ENCODE measurements at regions not wholly inside any gene's neighbourhood (a gene's known extent, or its start where the extent isn't known, plus 50 kb on each side); places are given as distances from the start of the nearest gene placed in this dataset.

DNA sequence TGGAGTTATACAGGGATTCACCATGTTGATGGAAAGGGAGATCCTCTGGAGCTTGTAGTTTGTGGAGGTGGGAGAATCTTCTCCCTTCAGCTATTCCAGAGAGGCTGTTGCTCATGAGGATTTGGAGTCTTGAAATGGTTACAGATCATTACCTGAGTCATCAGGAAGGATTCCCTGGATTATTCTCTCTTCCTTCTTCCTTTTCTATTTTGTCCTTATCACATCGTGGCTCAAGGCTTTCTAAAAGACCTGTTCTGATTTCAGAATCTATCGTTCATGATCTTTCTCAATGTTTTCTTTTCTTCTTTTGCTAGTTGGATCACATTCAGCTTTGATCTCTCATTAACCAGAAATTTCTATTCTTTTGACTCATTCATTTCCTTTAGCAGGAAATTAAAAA is 196.0 kb downstream of the KLF5 start:
- no peak for TF ChIP-seq CTCF (IDR thresholded peaks at IDR 0.05 in 2 of 3, conservative IDR thresholded peaks at IDR 0.05 in 1 of 3; ENCODE audit: borderline replicate concordance in 1 of 3, insufficient read depth in 1 of 3, low read depth in 2 of 3, low read length in 2 of 3)
- no peak for TF ChIP-seq ELF1 (IDR thresholded peaks at IDR 0.05; ENCODE audit: borderline replicate concordance, low read depth)
- TF ChIP-seq POLR2AphosphoS5 (IDR thresholded peaks at IDR 0.05; ENCODE audit: low read depth, low read length): no peak
- no peak for TF ChIP-seq SRF (IDR thresholded peaks at IDR 0.05; ENCODE audit: low read depth)
- TF ChIP-seq POLR2A (IDR thresholded peaks at IDR 0.05; ENCODE audit: borderline replicate concordance, extremely low read depth, insufficient read depth, insufficient read length): no peak
- TF ChIP-seq RAD21 (IDR thresholded peaks at IDR 0.05; ENCODE audit: low read depth): no peak
- TF ChIP-seq TCF7L2 (IDR thresholded peaks at IDR 0.05; ENCODE audit: borderline replicate concordance, extremely low read depth, insufficient read depth, insufficient read length): no peak
- no peak for TF ChIP-seq EGR1 (IDR thresholded peaks at IDR 0.05; ENCODE audit: low read depth)
- TF ChIP-seq, protein P1, sequence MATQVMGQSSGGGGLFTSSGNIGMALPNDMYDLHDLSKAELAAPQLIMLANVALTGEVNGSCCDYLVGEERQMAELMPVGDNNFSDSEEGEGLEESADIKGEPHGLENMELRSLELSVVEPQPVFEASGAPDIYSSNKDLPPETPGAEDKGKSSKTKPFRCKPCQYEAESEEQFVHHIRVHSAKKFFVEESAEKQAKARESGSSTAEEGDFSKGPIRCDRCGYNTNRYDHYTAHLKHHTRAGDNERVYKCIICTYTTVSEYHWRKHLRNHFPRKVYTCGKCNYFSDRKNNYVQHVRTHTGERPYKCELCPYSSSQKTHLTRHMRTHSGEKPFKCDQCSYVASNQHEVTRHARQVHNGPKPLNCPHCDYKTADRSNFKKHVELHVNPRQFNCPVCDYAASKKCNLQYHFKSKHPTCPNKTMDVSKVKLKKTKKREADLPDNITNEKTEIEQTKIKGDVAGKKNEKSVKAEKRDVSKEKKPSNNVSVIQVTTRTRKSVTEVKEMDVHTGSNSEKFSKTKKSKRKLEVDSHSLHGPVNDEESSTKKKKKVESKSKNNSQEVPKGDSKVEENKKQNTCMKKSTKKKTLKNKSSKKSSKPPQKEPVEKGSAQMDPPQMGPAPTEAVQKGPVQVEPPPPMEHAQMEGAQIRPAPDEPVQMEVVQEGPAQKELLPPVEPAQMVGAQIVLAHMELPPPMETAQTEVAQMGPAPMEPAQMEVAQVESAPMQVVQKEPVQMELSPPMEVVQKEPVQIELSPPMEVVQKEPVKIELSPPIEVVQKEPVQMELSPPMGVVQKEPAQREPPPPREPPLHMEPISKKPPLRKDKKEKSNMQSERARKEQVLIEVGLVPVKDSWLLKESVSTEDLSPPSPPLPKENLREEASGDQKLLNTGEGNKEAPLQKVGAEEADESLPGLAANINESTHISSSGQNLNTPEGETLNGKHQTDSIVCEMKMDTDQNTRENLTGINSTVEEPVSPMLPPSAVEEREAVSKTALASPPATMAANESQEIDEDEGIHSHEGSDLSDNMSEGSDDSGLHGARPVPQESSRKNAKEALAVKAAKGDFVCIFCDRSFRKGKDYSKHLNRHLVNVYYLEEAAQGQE (IDR thresholded peaks at IDR 0.05; ENCODE audit: low read depth): no peak
- no peak for TF ChIP-seq JUND (IDR thresholded peaks at IDR 0.05)
- TF ChIP-seq SIN3A (IDR thresholded peaks at IDR 0.05; ENCODE audit: low read depth): no peak

Data from HCT116 (cell line).